22Rv1 (cell line): ENCODE measurements at regions not wholly inside any gene's neighbourhood (a gene's known extent, or its start where the extent isn't known, plus 50 kb on each side); places are given as distances from the start of the nearest gene placed in this dataset.

ENCODE experiments used
- CTCF ChIP-seq: fragments of 450-650 bp; IDR thresholded peaks from 2 replicates; pipeline ENCODE4 v1.5.1; 2017; ENCODE audit warnings: mild to moderate bottlenecking
- ZFX ChIP-seq: fragments of 450-650 bp; IDR thresholded peaks from 2 replicates; pipeline ENCODE4 v1.6.1; 2017; ENCODE audit warnings: antibody characterized with exemption, borderline replicate concordance

DNA sequence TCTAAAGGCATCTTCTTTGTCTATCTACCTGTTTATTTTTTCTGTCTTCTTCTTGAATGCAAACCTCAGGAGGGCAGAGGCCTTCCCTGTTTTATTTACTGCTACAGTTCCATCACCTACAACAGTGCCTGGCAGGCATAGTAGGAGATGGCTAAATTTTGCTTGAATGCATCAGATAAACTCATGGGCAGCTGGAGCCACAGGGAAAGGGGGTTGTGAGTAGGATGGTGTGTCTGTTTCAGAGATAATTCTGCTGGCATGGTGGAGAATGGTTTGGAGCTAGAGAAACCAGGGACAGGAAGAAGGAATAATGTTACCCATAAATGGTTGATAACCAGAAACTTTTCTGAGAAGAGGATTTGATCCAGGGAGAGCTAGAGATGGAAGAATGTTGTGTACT lies 189.8 kb upstream of the BRINP1 start:
- TF ChIP-seq CTCF, result no peak
- no peak for TF ChIP-seq ZFX
